Astrocyte (in vitro differentiated cells and primary cell): ENCODE measurements at regions not wholly inside any gene's neighbourhood (a gene's known extent, or its start where the extent isn't known, plus 50 kb on each side); places are given as distances from the start of the nearest gene placed in this dataset.

Source experiments
- EZH2 ChIP-seq: IDR thresholded peaks from 2 replicates; pipeline ENCODE4 v1.6.1; 2012; ENCODE audit warnings: mild to moderate bottlenecking, low read length, inconsistent platforms; ENCODE audit not compliant: insufficient read depth
- TF ChIP-seq, protein P1 (sequence below): IDR thresholded peaks from 2 replicates; pipeline ENCODE4 v1.5.1; 2011; ENCODE audit warnings: low read depth, mild to moderate bottlenecking, inconsistent platforms, low read length, moderate library complexity; ENCODE audit not compliant: insufficient read depth

DNA sequence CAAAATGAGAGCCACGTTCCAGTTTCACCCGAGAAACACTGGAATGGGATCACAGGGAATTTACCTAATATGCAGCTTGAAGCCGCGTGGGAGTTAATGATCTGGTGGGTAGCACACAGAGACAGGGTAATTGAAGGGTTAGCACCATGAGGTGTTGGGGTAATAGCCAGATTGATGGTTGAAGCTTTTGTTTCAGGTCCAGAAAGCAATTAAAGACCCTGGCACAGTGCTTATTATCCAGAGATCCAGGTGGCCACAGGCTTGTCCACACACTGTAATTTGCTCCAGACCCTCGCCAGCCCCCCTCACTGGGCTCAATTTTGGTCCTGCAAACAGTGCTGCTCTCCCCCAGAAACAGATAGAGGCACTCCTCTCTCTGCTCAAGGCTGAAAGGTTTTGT is 282.5 kb upstream of the ISX start:
- TF ChIP-seq, protein P1, sequence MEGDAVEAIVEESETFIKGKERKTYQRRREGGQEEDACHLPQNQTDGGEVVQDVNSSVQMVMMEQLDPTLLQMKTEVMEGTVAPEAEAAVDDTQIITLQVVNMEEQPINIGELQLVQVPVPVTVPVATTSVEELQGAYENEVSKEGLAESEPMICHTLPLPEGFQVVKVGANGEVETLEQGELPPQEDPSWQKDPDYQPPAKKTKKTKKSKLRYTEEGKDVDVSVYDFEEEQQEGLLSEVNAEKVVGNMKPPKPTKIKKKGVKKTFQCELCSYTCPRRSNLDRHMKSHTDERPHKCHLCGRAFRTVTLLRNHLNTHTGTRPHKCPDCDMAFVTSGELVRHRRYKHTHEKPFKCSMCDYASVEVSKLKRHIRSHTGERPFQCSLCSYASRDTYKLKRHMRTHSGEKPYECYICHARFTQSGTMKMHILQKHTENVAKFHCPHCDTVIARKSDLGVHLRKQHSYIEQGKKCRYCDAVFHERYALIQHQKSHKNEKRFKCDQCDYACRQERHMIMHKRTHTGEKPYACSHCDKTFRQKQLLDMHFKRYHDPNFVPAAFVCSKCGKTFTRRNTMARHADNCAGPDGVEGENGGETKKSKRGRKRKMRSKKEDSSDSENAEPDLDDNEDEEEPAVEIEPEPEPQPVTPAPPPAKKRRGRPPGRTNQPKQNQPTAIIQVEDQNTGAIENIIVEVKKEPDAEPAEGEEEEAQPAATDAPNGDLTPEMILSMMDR, result no peak
- no peak for TF ChIP-seq EZH2
